AG04450 (cell line): ENCODE measurements at regions not wholly inside any gene's neighbourhood (a gene's known extent, or its start where the extent isn't known, plus 50 kb on each side); places are given as distances from the start of the nearest gene placed in this dataset.

Experiments
- CTCF ChIA-PET: fragments of 300-600, 350-600 bp; formaldehyde crosslinking; extraction: SDS; loops from one replicate; lab custom pipeline; 2022; ENCODE audit warnings: antibody characterized with exemption, inconsistent platforms; lab: Charles Lee
- POLR2A ChIA-PET: fragments of 350-600 bp; formaldehyde crosslinking; extraction: SDS; loops from one replicate; lab custom pipeline; 2021; ENCODE audit warnings: antibody characterized with exemption, inconsistent platforms; lab: Yijun Ruan, JAX
- DNase-seq: peaks from one replicate; pipeline ENCODE4 v3.0.0-alpha.2; 2011; ENCODE audit warnings: low read depth, low spot score
- H3K27ac ChIP-seq: one replicate; pipeline ENCODE4 v1.5.1; 2012; ENCODE audit warnings: low read depth, low read length, control low read depth
- H3K27me3 ChIP-seq: one replicate; pipeline ENCODE4 v1.6.0; 2012; ENCODE audit warnings: low read length; ENCODE audit not compliant: control insufficient read depth, insufficient read depth
- H3K4me3 ChIP-seq: 2 replicates; pipeline ENCODE4 v1.5.1; 2011; ENCODE audit warnings: mild to moderate bottlenecking, low read depth, low read length, control low read depth
- H3K9me3 ChIP-seq: 2 replicates; pipeline ENCODE4 v1.5.1; 2012; ENCODE audit warnings: low read length; ENCODE audit not compliant: control insufficient read depth, insufficient read depth
- CTCF ChIP-seq: IDR thresholded peaks from 2 replicates; pipeline ENCODE4 v1.5.1; 2011; ENCODE audit warnings: low read depth, low read length, control low read depth, inconsistent platforms

- no peak for DNase-seq
- Histone ChIP-seq H3K27ac (no peak overlapping the region), H3K4me3 (no peak overlapping the region), H3K27me3 (no peaks in the 10 kb centered on the region), H3K9me3 (no peaks in the 10 kb centered on the region)
- TF ChIP-seq CTCF: no peak
- POLR2A ChIA-PET: no interaction called here
- CTCF ChIA-PET: interaction anchor here (1.4 kb wide), 1 partner anchor 1070 kb away, joined by 3 read pairs; no protein-coding TSS in a partner anchor
Measured at GRCh38 chr11:104792861-104793260, 105.4 kb downstream of the CASP12 start.

GRCh38 chr11:104791896-104792295, 106.4 kb downstream of the CASP12 start:
- H3K27me3 ChIP-seq: no peaks in the 10 kb centered on the region
- no peak for TF ChIP-seq CTCF
- POLR2A ChIA-PET: no interaction called here
- CTCF ChIA-PET: no interaction called here
- H3K27ac ChIP-seq: no peak overlapping the region
- DNase-seq: no peak
- no peak overlapping the region for H3K4me3 ChIP-seq
- H3K9me3 ChIP-seq: no peaks in the 10 kb centered on the region

GRCh38 chr11:104784684-104785460, 113.4 kb downstream of the CASP12 start:
- TF ChIP-seq CTCF: no peak
- ChIA-PET POLR2A (no interaction called here), CTCF (no interaction called here)
- no peak overlapping the region for H3K27ac ChIP-seq
- no peak for DNase-seq
- no peaks in the 10 kb centered on the region for H3K27me3 ChIP-seq
- no peak overlapping the region for H3K4me3 ChIP-seq
- no peaks in the 10 kb centered on the region for H3K9me3 ChIP-seq

GRCh38 chr11:104783241-104783640, 115.0 kb downstream of the CASP12 start:
- no peak overlapping the region for H3K4me3 ChIP-seq
- H3K9me3 ChIP-seq: no peaks in the 10 kb centered on the region
- no peak overlapping the region for H3K27ac ChIP-seq
- TF ChIP-seq CTCF: no peak
- no peak for DNase-seq
- ChIA-PET CTCF (no interaction called here), POLR2A (no interaction called here)
- H3K27me3 ChIP-seq: no peaks in the 10 kb centered on the region

- CTCF ChIA-PET: no interaction called here
- no peak for DNase-seq
- H3K4me3 ChIP-seq: no peak overlapping the region
- POLR2A ChIA-PET: no interaction called here
- no peaks in the 10 kb centered on the region for H3K27me3 ChIP-seq
- no peak for TF ChIP-seq CTCF
- no peak overlapping the region for H3K27ac ChIP-seq
- H3K9me3 ChIP-seq: no peaks in the 10 kb centered on the region
Measured at GRCh38 chr11:104782377-104782754, 115.9 kb downstream of the CASP12 start.
